SK-N-SH treated with all-trans-retinoic acid at 6 μM for 48 hours (cell line): ENCODE measurements at regions not wholly inside any gene's neighbourhood (a gene's known extent, or its start where the extent isn't known, plus 50 kb on each side); places are given as distances from the start of the nearest gene placed in this dataset.

Experiments
- ARNTL ChIP-seq: fragments of 450-650 bp; formaldehyde crosslinking; IDR thresholded peaks from 2 replicates; pipeline ENCODE4 v1.5.0; 2020; ENCODE audit warnings: low read depth, mild to moderate bottlenecking, moderate library complexity, borderline replicate concordance
- BACH2 ChIP-seq: fragments of 250-450 bp; sonication (Bioruptor Pico); IDR thresholded peaks from 2 replicates; pipeline ENCODE4 v1.9.0; 2021; ENCODE audit warnings: mild to moderate bottlenecking, borderline replicate concordance
- PATZ1 ChIP-seq: fragments of 250-450 bp; sonication (Bioruptor Pico); IDR thresholded peaks from 2 replicates; pipeline ENCODE4 v1.8.0; 2020; ENCODE audit warnings: mild to moderate bottlenecking, moderate library complexity, borderline replicate concordance
- SNAI2 ChIP-seq: fragments of 250-450 bp; sonication (Bioruptor Pico); IDR thresholded peaks from 2 replicates; pipeline ENCODE4 v1.5.0; 2020; ENCODE audit warnings: mild to moderate bottlenecking, moderate library complexity
- TCF4 ChIP-seq: fragments of 250-450 bp; sonication (Bioruptor Pico); IDR thresholded peaks from 2 replicates; pipeline ENCODE4 v1.8.0; 2021; ENCODE audit warnings: mild to moderate bottlenecking, moderate library complexity, borderline replicate concordance
- TOX ChIP-seq: fragments of 250-450 bp; sonication (Bioruptor Pico); IDR thresholded peaks from 2 replicates; pipeline ENCODE4 v1.8.0; 2021; ENCODE audit warnings: mild to moderate bottlenecking, moderate library complexity, borderline replicate concordance
- ZC3H10 ChIP-seq: fragments of 250-450 bp; sonication (Bioruptor Pico); IDR thresholded peaks from 2 replicates; pipeline ENCODE4 v1.5.1; 2021; ENCODE audit warnings: mild to moderate bottlenecking, moderate library complexity
- ZFP3 ChIP-seq: fragments of 250-450 bp; sonication (Bioruptor Pico); IDR thresholded peaks from 2 replicates; pipeline ENCODE4 v1.5.0; 2020; ENCODE audit warnings: mild to moderate bottlenecking, moderate library complexity
- ZNF565 ChIP-seq: fragments of 450-650 bp; formaldehyde crosslinking; conservative IDR thresholded peaks from 2 replicates; pipeline ENCODE4 v1.5.0; 2020; ENCODE audit warnings: low read depth, mild to moderate bottlenecking, moderate library complexity
- ZNF70 ChIP-seq: fragments of 450-650 bp; formaldehyde crosslinking; IDR thresholded peaks from 2 replicates; pipeline ENCODE4 v1.5.0; 2020; ENCODE audit warnings: mild to moderate bottlenecking, moderate library complexity
- ZNF8 ChIP-seq: fragments of 450-650 bp; formaldehyde crosslinking; IDR thresholded peaks from 2 replicates; pipeline ENCODE4 v1.5.0; 2020; ENCODE audit warnings: mild to moderate bottlenecking, moderate library complexity

- TF ChIP-seq ARNTL (CRISPR knock-in tag) (no peak), SNAI2 (CRISPR knock-in tag) (no peak), ZC3H10 (CRISPR knock-in tag) (no peak), TCF4 (CRISPR knock-in tag) (no peak), BACH2 (CRISPR knock-in tag) (no peak), TOX (no peak), ZNF70 (CRISPR knock-in tag) (no peak), PATZ1 (CRISPR knock-in tag) (no peak), ZFP3 (CRISPR knock-in tag) (no peak), ZNF8 (CRISPR knock-in tag) (no peak), ZNF565 (CRISPR knock-in tag) (no peak)
Observed at GRCh38 chr13:36750461-36750860, 68.6 kb upstream of the RFXAP start.
